K562 (cell line): ENCODE measurements at regions not wholly inside any gene's neighbourhood (a gene's known extent, or its start where the extent isn't known, plus 50 kb on each side); places are given as distances from the start of the nearest gene placed in this dataset.

Experiments used
- ATAC-seq: fragments of 200-7000 bp; cut with Tn5 transposase; 3 replicates; pipeline ENCODE4 v1.9.1; 2020; ENCODE audit warnings: moderate library complexity
- BruUV-seq: library from RNA; stranded (reverse); fragments of 400-500 nt; replicated peaks from 2 replicates; lab custom pipeline; 2021; lab: Mats Ljungman, UMichigan
- CTCF ChIA-PET: fragments of 300-600 bp; formaldehyde crosslinking; extraction: SDS; loops from one replicate; lab custom pipeline; 2021; ENCODE audit warnings: low intra/inter-chr PET ratio; lab: Yijun Ruan, JAX
- POLR2A ChIA-PET: fragments of 300-600, 350-650 bp; sonication (Branson Sonifier 250); formaldehyde crosslinking; extraction: SDS; loops from one replicate; lab custom pipeline; 2021; ENCODE audit warnings: antibody characterized with exemption, inconsistent platforms; lab: Yijun Ruan, JAX
- DNase-seq, 4 experiments: peaks; one replicate each; pipeline versions ENCODE4 v3.0.0 to v3.0.0-alpha.2; 2011 to 2018; ENCODE audit warnings: low spot score in 3 of 4, mixed read lengths in 3 of 4; ENCODE audit errors: extremely low read depth in 1 of 4
- FAIRE-seq: peaks from 2 replicates; lab custom pipeline; 2011; peaks lifted over from hg19 to GRCh38; lab: Jason Lieb, UNC
- H2AFZ ChIP-seq: 2 replicates; pipeline ENCODE4 v1.6.0; 2011; ENCODE audit warnings: low read depth, low read length, control low read depth, inconsistent platforms
- H3K27ac ChIP-seq: fragments of 200-600 bp; 3 replicates; pipeline ENCODE4 v1.8.0; 2011; ENCODE audit warnings: low read depth, mild to moderate bottlenecking, control low read depth, inconsistent platforms, low read length, moderate library complexity, mixed read lengths; ENCODE audit errors: extremely low read depth
- H3K27me3 ChIP-seq, 2 experiments: fragments of 300-600 bp in 1 of 2; 2 replicates in 1 of 2; 3 replicates in 1 of 2; pipeline versions ENCODE4 v1.6.0 to v1.8.0; 2011; ENCODE audit warnings: inconsistent platforms in 2 of 2, low read length in 2 of 2, mild to moderate bottlenecking in 1 of 2, mixed read lengths in 1 of 2, moderate library complexity in 1 of 2; ENCODE audit not compliant: control insufficient read depth in 2 of 2, insufficient read depth in 2 of 2
- H3K36me3 ChIP-seq: fragments of 300-600 bp; 3 replicates; pipeline ENCODE4 v1.8.0; 2011; ENCODE audit warnings: mild to moderate bottlenecking, low read length, inconsistent platforms; ENCODE audit not compliant: control insufficient read depth, insufficient read depth
- H3K4me1 ChIP-seq, 2 experiments: fragments of 200-600 bp in 1 of 2; replicated peaks in 1 of 2; 2 replicates in 1 of 2; 3 replicates in 1 of 2; pipeline versions ENCODE4 v1.5.1 to v1.8.0; 2011; ENCODE audit warnings: inconsistent platforms in 2 of 2, low read length in 2 of 2, mild to moderate bottlenecking in 1 of 2, mixed read lengths in 1 of 2, moderate library complexity in 1 of 2; ENCODE audit not compliant: control insufficient read depth in 2 of 2, insufficient read depth in 2 of 2
- H3K4me2 ChIP-seq: 2 replicates; pipeline ENCODE4 v1.6.1; 2011; ENCODE audit warnings: low read length, control low read depth, inconsistent platforms, mixed read lengths; ENCODE audit not compliant: insufficient read depth
- H3K4me3 ChIP-seq: fragments of 200-600 bp; sonication (generic), shearing (Covaris generic); 2 replicates; pipeline ENCODE4 v1.5.1; 2016; ENCODE audit warnings: control low read depth, inconsistent platforms
- H3K79me2 ChIP-seq: fragments of 200-600 bp; 3 replicates; pipeline ENCODE4 v1.8.0; 2011; ENCODE audit warnings: low read length, inconsistent platforms; ENCODE audit not compliant: control insufficient read depth, insufficient read depth
- H3K9ac ChIP-seq, 2 experiments: 2 replicates each; pipeline versions ENCODE4 v1.6.0 to v1.6.1; 2011; ENCODE audit warnings: low read depth in 2 of 2, low read length in 2 of 2, control low read depth in 1 of 2, inconsistent platforms in 1 of 2, mild to moderate bottlenecking in 1 of 2, mixed read lengths in 1 of 2; ENCODE audit not compliant: insufficient read depth in 1 of 2
- H3K9me1 ChIP-seq: one replicate; pipeline ENCODE4 v1.6.0; 2011; ENCODE audit warnings: inconsistent platforms, mild to moderate bottlenecking, low read length, moderate library complexity; ENCODE audit not compliant: control insufficient read depth, insufficient read depth
- H3K9me3 ChIP-seq: replicated peaks from 2 replicates; pipeline ENCODE4 v1.5.1; 2011; ENCODE audit warnings: low read depth, low read length, inconsistent platforms; ENCODE audit not compliant: control insufficient read depth, insufficient read depth
- H4K20me1 ChIP-seq: replicated peaks from 2 replicates; pipeline ENCODE4 v1.6.1; 2011; ENCODE audit warnings: low read length, inconsistent platforms, mixed read lengths; ENCODE audit not compliant: control insufficient read depth, insufficient read depth
- PHTF2 ChIP-seq: fragments of 250-450 bp; sonication (Bioruptor Pico); IDR thresholded peaks from 2 replicates; pipeline ENCODE4 v1.5.0; 2021; ENCODE audit warnings: mild to moderate bottlenecking
- ZBTB2 ChIP-seq: fragments of 450-650 bp; IDR thresholded peaks from 2 replicates; pipeline ENCODE4 v1.6.1; 2016; ENCODE audit warnings: antibody characterized with exemption
- ZNF324 ChIP-seq: fragments of 250-450 bp; sonication (Bioruptor Pico); IDR thresholded peaks from 2 replicates; pipeline ENCODE4 v1.4.0; 2020; ENCODE audit warnings: mild to moderate bottlenecking
- ZNF551 ChIP-seq: fragments of 250-450 bp; sonication (Bioruptor Pico); IDR thresholded peaks from 2 replicates; pipeline ENCODE4 v1.5.0; 2021; ENCODE audit warnings: mild to moderate bottlenecking, moderate library complexity
- WGBS: fragments of 100-300 bp; shearing (Covaris generic); methylation state at CpG from one replicate; pipeline ENCODE4 v1.1.6; 2016; ENCODE audit warnings: low coverage, mixed read lengths; ENCODE audit not compliant: insufficient coverage; ENCODE audit errors: missing lambda C conversion rate; 5-methylcytosine and 5-hydroxymethylcytosine counted together
- in situ Hi-C: fragments of 300-500 bp; cut with MboI; formaldehyde crosslinking; loops from 4 replicates; pipeline ENCODE4 v1.15.0; 2018; ENCODE audit warnings: inconsistent platforms, mixed read lengths
- intact Hi-C: fragments of 100-400 bp; cut with micrococcal nuclease; formaldehyde crosslinking; loops from 2 replicates; pipeline ENCODE4 v1.14.2; 2022
- TF ChIP-seq, protein P1 (sequence below): fragments of 450-650 bp; IDR thresholded peaks from 2 replicates; pipeline ENCODE4 v1.6.1; 2017; ENCODE audit warnings: antibody characterized with exemption, mild to moderate bottlenecking

- no TSS peak for BruUV-seq
- no peak for ATAC-seq
These were observed 257.2 kb upstream of the NSMCE3 start for GRCh38 chr15:29526802-29527201.

More at GRCh38 chr15:29526802-29527201, 257.2 kb upstream of the NSMCE3 start:
- POLR2A ChIA-PET = no interaction called here
- H3K9me1 ChIP-seq = no peaks in the 10 kb centered on the region
- H3K4me2 ChIP-seq = no peak overlapping the region
- WGBS = 0% methylated on average over 5 of the region's 5 CpGs
- H3K4me1 ChIP-seq = no peaks in the 10 kb centered on the region
- DNase-seq = no peak
- TF ChIP-seq ZNF551 (CRISPR knock-in tag) = no peak
- TF ChIP-seq ZNF324 (CRISPR knock-in tag) = no peak
- TF ChIP-seq ZBTB2 = no peak
- no peak for TF ChIP-seq PHTF2 (CRISPR knock-in tag)
- TF ChIP-seq, protein P1, sequence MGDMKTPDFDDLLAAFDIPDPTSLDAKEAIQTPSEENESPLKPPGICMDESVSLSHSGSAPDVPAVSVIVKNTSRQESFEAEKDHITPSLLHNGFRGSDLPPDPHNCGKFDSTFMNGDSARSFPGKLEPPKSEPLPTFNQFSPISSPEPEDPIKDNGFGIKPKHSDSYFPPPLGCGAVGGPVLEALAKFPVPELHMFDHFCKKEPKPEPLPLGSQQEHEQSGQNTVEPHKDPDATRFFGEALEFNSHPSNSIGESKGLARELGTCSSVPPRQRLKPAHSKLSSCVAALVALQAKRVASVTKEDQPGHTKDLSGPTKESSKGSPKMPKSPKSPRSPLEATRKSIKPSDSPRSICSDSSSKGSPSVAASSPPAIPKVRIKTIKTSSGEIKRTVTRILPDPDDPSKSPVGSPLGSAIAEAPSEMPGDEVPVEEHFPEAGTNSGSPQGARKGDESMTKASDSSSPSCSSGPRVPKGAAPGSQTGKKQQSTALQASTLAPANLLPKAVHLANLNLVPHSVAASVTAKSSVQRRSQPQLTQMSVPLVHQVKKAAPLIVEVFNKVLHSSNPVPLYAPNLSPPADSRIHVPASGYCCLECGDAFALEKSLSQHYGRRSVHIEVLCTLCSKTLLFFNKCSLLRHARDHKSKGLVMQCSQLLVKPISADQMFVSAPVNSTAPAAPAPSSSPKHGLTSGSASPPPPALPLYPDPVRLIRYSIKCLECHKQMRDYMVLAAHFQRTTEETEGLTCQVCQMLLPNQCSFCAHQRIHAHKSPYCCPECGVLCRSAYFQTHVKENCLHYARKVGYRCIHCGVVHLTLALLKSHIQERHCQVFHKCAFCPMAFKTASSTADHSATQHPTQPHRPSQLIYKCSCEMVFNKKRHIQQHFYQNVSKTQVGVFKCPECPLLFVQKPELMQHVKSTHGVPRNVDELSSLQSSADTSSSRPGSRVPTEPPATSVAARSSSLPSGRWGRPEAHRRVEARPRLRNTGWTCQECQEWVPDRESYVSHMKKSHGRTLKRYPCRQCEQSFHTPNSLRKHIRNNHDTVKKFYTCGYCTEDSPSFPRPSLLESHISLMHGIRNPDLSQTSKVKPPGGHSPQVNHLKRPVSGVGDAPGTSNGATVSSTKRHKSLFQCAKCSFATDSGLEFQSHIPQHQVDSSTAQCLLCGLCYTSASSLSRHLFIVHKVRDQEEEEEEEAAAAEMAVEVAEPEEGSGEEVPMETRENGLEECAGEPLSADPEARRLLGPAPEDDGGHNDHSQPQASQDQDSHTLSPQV = no peak
- TF ChIP-seq, all 486 proteins: peak for 0
- FAIRE-seq = no peak
- Histone ChIP-seq H3K4me3 (no peak overlapping the region), H3K36me3 (no peaks in the 10 kb centered on the region), H3K27me3 (peaks cover 0 to 8% of the 10 kb centered on the region in 2 experiments; a peak in 2 of 5 replicates), H3K27ac (no peak overlapping the region), H3K79me2 (no peaks in the 10 kb centered on the region), H3K9me3 (no peaks in the 10 kb centered on the region), H4K20me1 (no peaks in the 10 kb centered on the region), H3K9ac (no peak overlapping the region), H2AFZ (no peak overlapping the region)
- CTCF ChIA-PET = no interaction called here
- in situ Hi-C loops (no loop called here), intact Hi-C loops (no loop called here)
